Spleen (tissue), 11 donors: ENCODE measurements at regions not wholly inside any gene's neighbourhood (a gene's known extent, or its start where the extent isn't known, plus 50 kb on each side); places are given as distances from the start of the nearest gene placed in this dataset.

Source experiments
- DNase-seq: peaks from one replicate; pipeline ENCODE4 v3.0.0-alpha.2; 2020
- H3K27ac ChIP-seq, 8 donors: fragments of 200-600 bp; sonication (generic) in 7 of 8; 1 replicate in 4 of 8; 2 replicates in 4 of 8; pipeline versions ENCODE4 v1.5.0 to v1.8.0; 2016 to 2021; ENCODE audit warnings: inconsistent platforms in 4 of 8, mild to moderate bottlenecking in 4 of 8, moderate library complexity in 1 of 8
- H3K27me3 ChIP-seq, 7 donors: fragments of 200-600 bp; sonication (generic) in 6 of 7; replicated peaks in 1 of 7; 1 replicate in 4 of 7; 2 replicates in 3 of 7; pipeline versions ENCODE4 v1.5.0 to v1.8.0; 2016 to 2021; ENCODE audit warnings: inconsistent platforms in 3 of 7, mild to moderate bottlenecking in 1 of 7
- H3K36me3 ChIP-seq, 6 donors: fragments of 200-600 bp; sonication (generic) in 5 of 6; 1 replicate in 4 of 6; 2 replicates in 2 of 6; pipeline versions ENCODE4 v1.5.0 to v1.8.0; 2016 to 2021; ENCODE audit warnings: inconsistent platforms in 2 of 6
- H3K4me1 ChIP-seq, 6 donors: fragments of 200-600 bp; sonication (generic) in 5 of 6; 1 replicate in 3 of 6; 2 replicates in 3 of 6; pipeline versions ENCODE4 v1.5.0 to v1.8.0; 2016 to 2021; ENCODE audit warnings: inconsistent platforms in 3 of 6
- H3K4me3 ChIP-seq, 8 donors: fragments of 200-600 bp; sonication (generic) in 7 of 8; 1 replicate in 4 of 8; 2 replicates in 4 of 8; pipeline versions ENCODE4 v1.5.0 to v1.8.0; 2016 to 2021; ENCODE audit warnings: inconsistent platforms in 4 of 8, mild to moderate bottlenecking in 4 of 8, moderate library complexity in 2 of 8
- H3K9me3 ChIP-seq, 8 donors: fragments of 200-600 bp; sonication (generic) in 7 of 8; 1 replicate in 4 of 8; 2 replicates in 4 of 8; pipeline versions ENCODE4 v1.5.0 to v1.8.0; 2016 to 2021; ENCODE audit warnings: inconsistent platforms in 4 of 8
- CTCF ChIP-seq, 11 experiments: fragments of 200-600 bp in 7 of 11; fragments of 450-650 bp in 4 of 11; sonication (generic) in 4 of 11; IDR thresholded peaks in 8 of 11; conservative IDR thresholded peaks in 3 of 11; 1 replicate in 7 of 11; 2 replicates in 4 of 11; pipeline versions ENCODE4 v1.4.0 to v1.8.0; 2016 to 2021; ENCODE audit warnings: antibody characterized with exemption in 11 of 11, inconsistent platforms in 4 of 11, mild to moderate bottlenecking in 1 of 11
- POLR2A ChIP-seq, 3 donors: fragments of 450-650 bp; IDR thresholded peaks; one replicate each; pipeline ENCODE4 v1.5.1; 2017; ENCODE audit warnings: antibody characterized with exemption in 3 of 3, mild to moderate bottlenecking in 1 of 3
- POLR2AphosphoS5 ChIP-seq, 3 donors: sonication (generic); formaldehyde crosslinking; IDR thresholded peaks; one replicate each; pipeline ENCODE4 v1.5.1; 2017; ENCODE audit warnings: antibody characterized with exemption in 3 of 3
- WGBS, 5 donors: extraction: QIAGEN DNeasy Blood & Tissue Kit in 3 of 5; methylation state at CpG; one replicate each; pipeline versions ENCODE4 v1.1.5 to v1.1.7; 2013 to 2018; 5-methylcytosine and 5-hydroxymethylcytosine counted together
- intact Hi-C: fragments of 100-400 bp; cut with DNase I; formaldehyde crosslinking; loops from one replicate; pipeline ENCODE4 v1.15.0; 2023; ENCODE audit warnings: low total_unique reads
- donor health status: healthy with polysubstance abuse.
- donor health status: DM: no; HTN: no; CAD: no; lungs with moderate emphysema.
- donor health status: DM: no; HTN: no; CAD: no.
- donor health status: Bipolar disorder and iron deficiency.
- donor health status: healthy.
- donor health status: DM: no; HTN: no; CAD: no.
- donor health status: DM: yes; HTN: yes; CAD: no.

DNA sequence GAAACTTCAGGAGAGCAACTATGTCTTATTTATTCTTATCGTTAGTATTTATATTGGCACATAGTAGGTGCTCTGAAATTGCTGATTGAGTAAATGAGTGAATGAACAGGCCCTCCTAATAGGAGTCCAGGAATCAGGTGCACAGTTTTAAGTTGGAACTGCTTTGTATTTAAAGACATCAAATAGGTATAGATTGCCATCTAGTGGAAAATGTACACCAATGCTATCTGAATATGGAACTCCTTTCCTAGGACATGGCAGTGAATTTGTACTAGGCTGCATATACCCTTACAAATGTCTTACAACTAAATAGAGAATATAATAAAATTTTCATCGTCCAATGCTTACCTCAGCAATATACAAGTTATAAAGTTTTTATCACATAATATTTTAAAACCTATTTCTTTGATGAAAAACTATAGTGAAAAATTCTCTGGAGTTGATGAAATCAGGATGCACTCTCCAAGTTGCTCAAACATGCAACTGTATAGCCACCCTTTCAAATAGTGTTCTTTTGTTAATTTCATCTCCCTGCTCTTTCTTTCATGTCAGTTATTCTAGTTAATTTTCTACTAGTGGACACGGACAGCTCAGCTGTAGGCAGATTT, 318.9 kb upstream of the SYT4 start:
- H3K27me3 ChIP-seq = no peaks in the 10 kb centered on the region
- 61 to 71% (median 66%) methylated on average over 3 of the region's 3 CpGs for WGBS, 5 donors
- no peak overlapping the region for H3K27ac ChIP-seq
- H3K9me3 ChIP-seq = no peaks in the 10 kb centered on the region
- no peak for TF ChIP-seq POLR2AphosphoS5 (IDR thresholded peaks at IDR 0.05)
- peak in 8 of 11 experiments; percentile 6 to 42 (median 20) for TF ChIP-seq CTCF (IDR thresholded peaks at IDR 0.05 in 8 of 11, conservative IDR thresholded peaks at IDR 0.05 in 3 of 11)
- no peaks in the 10 kb centered on the region for H3K36me3 ChIP-seq
- no peak overlapping the region for H3K4me3 ChIP-seq
- no peaks in the 10 kb centered on the region for H3K4me1 ChIP-seq
- intact Hi-C loops = no loop called here
- no peak for DNase-seq

GRCh38 chr18:43601432-43601831, 324.1 kb upstream of the SYT4 start:
- H3K36me3 ChIP-seq = no peaks in the 10 kb centered on the region
- no peak overlapping the region for H3K4me3 ChIP-seq
- 53 to 65% (median 62%) methylated on average over 3 of the region's 3 CpGs for whole genome bisulfite sequencing, 5 donors
- no peaks in the 10 kb centered on the region for H3K27me3 ChIP-seq
- peaks cover 0 to 27% (median 20%) of the 10 kb centered on the region in 8 donors for H3K9me3 ChIP-seq
- no peaks in the 10 kb centered on the region for H3K4me1 ChIP-seq
- DNase-seq = no peak
- no peak overlapping the region for H3K27ac ChIP-seq
- intact Hi-C loops = no loop called here
- TF ChIP-seq CTCF (IDR thresholded peaks at IDR 0.05 in 8 of 11, conservative IDR thresholded peaks at IDR 0.05 in 3 of 11) (no peak), POLR2AphosphoS5 (IDR thresholded peaks at IDR 0.05) (no peak), POLR2A (IDR thresholded peaks at IDR 0.05) (no peak)

- Histone ChIP-seq H3K36me3 (no peaks in the 10 kb centered on the region), H3K9me3 (peaks cover 0 to 33% (median 23%) of the 10 kb centered on the region in 8 donors), H3K4me3 (no peak overlapping the region), H3K27me3 (peaks cover 0 to 3% (median 0%) of the 10 kb centered on the region in 7 donors), H3K4me1 (no peaks in the 10 kb centered on the region), H3K27ac (no peak overlapping the region)
- DNase-seq = no peak
- 66 to 81% (median 76%) methylated on average over 1 of the region's 1 CpG for WGBS, 5 donors
- intact Hi-C loops = no loop called here
- TF ChIP-seq POLR2AphosphoS5 (IDR thresholded peaks at IDR 0.05) (no peak), POLR2A (IDR thresholded peaks at IDR 0.05) (no peak), CTCF (IDR thresholded peaks at IDR 0.05 in 8 of 11, conservative IDR thresholded peaks at IDR 0.05 in 3 of 11) (no peak)
Measured at GRCh38 chr18:43605224-43605623, 327.9 kb upstream of the SYT4 start.

- intact Hi-C loops = no loop called here
- Histone ChIP-seq H3K9me3 (peaks cover 0 to 33% (median 23%) of the 10 kb centered on the region in 8 donors), H3K4me1 (no peaks in the 10 kb centered on the region), H3K36me3 (no peaks in the 10 kb centered on the region), H3K27me3 (peaks cover 0 to 3% (median 0%) of the 10 kb centered on the region in 7 donors), H3K27ac (no peak overlapping the region), H3K4me3 (no peak overlapping the region)
- TF ChIP-seq POLR2AphosphoS5 (IDR thresholded peaks at IDR 0.05) (no peak), CTCF (IDR thresholded peaks at IDR 0.05 in 8 of 11, conservative IDR thresholded peaks at IDR 0.05 in 3 of 11) (no peak), POLR2A (IDR thresholded peaks at IDR 0.05) (no peak)
- DNase-seq = no peak
- 70 to 80% (median 77%) methylated on average over 5 of the region's 5 CpGs for WGBS, 5 donors
Measured at GRCh38 chr18:43606795-43607194, 329.5 kb upstream of the SYT4 start.
